Renal pelvis (tissue), 1 donor: ENCODE measurements at regions not wholly inside any gene's neighbourhood (a gene's known extent, or its start where the extent isn't known, plus 50 kb on each side); places are given as distances from the start of the nearest gene placed in this dataset.
"Not testable (repeated sequence)": the region's sequence is repeated elsewhere in the genome, so short reads cannot be mapped to it uniquely, and the experiment has no call there.

Source experiments
- DNase-seq: peaks from one replicate; pipeline ENCODE4 v3.0.0-alpha.2; 2013

- no peak for DNase-seq
Measured at GRCh38 chr1:4064150-4064889, 164.2 kb upstream of the C1orf174 start.

GRCh38 chr1:4066860-4067599 lies 167.0 kb upstream of the C1orf174 start:
- DNase-seq = no peak

- DNase-seq = no peak
Measured at GRCh38 chr1:4068076-4068475, 168.0 kb upstream of the C1orf174 start.

GRCh38 chr1:4071653-4072052 lies 171.6 kb upstream of the C1orf174 start:
- no peak for DNase-seq

GRCh38 chr1:4072481-4073153 lies 172.5 kb upstream of the C1orf174 start:
- DNase-seq = no peak

- no peak for DNase-seq
Measured at GRCh38 chr1:4075436-4076225, 175.6 kb upstream of the C1orf174 start.

GRCh38 chr1:4076346-4076745 lies 176.3 kb upstream of the C1orf174 start:
- DNase-seq = no peak

GRCh38 chr1:4078091-4078962 lies 178.3 kb upstream of the C1orf174 start:
- not testable (repeated sequence) for DNase-seq

GRCh38 chr1:4079815-4080214 lies 179.7 kb upstream of the C1orf174 start:
- DNase-seq = no peak

- no peak for DNase-seq
Measured at GRCh38 chr1:4081806-4082711, 182.0 kb upstream of the C1orf174 start.

GRCh38 chr1:4083231-4084047 lies 183.4 kb upstream of the C1orf174 start:
- DNase-seq = no peak

GRCh38 chr1:4084048-4084431 lies 184.0 kb upstream of the C1orf174 start:
- DNase-seq = no peak

GRCh38 chr1:4084446-4084845 lies 184.4 kb upstream of the C1orf174 start:
- DNase-seq = no peak

GRCh38 chr1:4084896-4085295 lies 184.8 kb upstream of the C1orf174 start:
- DNase-seq = no peak

- no peak for DNase-seq
Measured at GRCh38 chr1:4085546-4085945, 185.5 kb upstream of the C1orf174 start.

- no peak for DNase-seq
Measured at GRCh38 chr1:4086085-4086850, 186.2 kb upstream of the C1orf174 start.

- DNase-seq = no peak
Measured at GRCh38 chr1:4086921-4087320, 186.8 kb upstream of the C1orf174 start.
